Daoy (cell line): ENCODE measurements at regions not wholly inside any gene's neighbourhood (a gene's known extent, or its start where the extent isn't known, plus 50 kb on each side); places are given as distances from the start of the nearest gene placed in this dataset.
"Not testable (repeated sequence)": the region's sequence is repeated elsewhere in the genome, so short reads cannot be mapped to it uniquely, and the experiment has no call there.

Experiments used
- DNase-seq: peaks from one replicate; pipeline ENCODE4 v3.0.0-alpha.2; 2015; ENCODE audit warnings: low read depth

GRCh38 chrX:4118666-4119530, 405.4 kb upstream of the PRKX start:
- DNase-seq, result no peak

GRCh38 chrX:4110964-4111363, 397.5 kb upstream of the PRKX start:
- DNase-seq, result no peak

- no peak for DNase-seq
Observed at GRCh38 chrX:4094926-4095325, 381.5 kb upstream of the PRKX start.

- no peak for DNase-seq
Observed at GRCh38 chrX:4091046-4091760, 377.8 kb upstream of the PRKX start.

GRCh38 chrX:4059893-4060292, 346.4 kb upstream of the PRKX start:
- no peak for DNase-seq

- no peak for DNase-seq
Observed at GRCh38 chrX:4043951-4044350, 330.5 kb upstream of the PRKX start.

- no peak for DNase-seq
Observed at GRCh38 chrX:4035874-4036273, 322.4 kb upstream of the PRKX start.

- no peak for DNase-seq
Observed at GRCh38 chrX:4028151-4028550, 314.7 kb upstream of the PRKX start.

GRCh38 chrX:4005281-4005680, 291.8 kb upstream of the PRKX start:
- no peak for DNase-seq

- no peak for DNase-seq
Observed at GRCh38 chrX:4004822-4005221, 291.4 kb upstream of the PRKX start.

GRCh38 chrX:3994315-3994714, 280.9 kb upstream of the PRKX start:
- DNase-seq, result no peak

- no peak for DNase-seq
Observed at GRCh38 chrX:3990569-3990968, 277.1 kb upstream of the PRKX start.

- not testable (repeated sequence) for DNase-seq
Observed at GRCh38 chrX:3972104-3972858, 258.8 kb upstream of the PRKX start.

GRCh38 chrX:3968749-3969148, 255.3 kb upstream of the PRKX start:
- DNase-seq, result no peak

GRCh38 chrX:3963980-3964379, 250.5 kb upstream of the PRKX start:
- no peak for DNase-seq

GRCh38 chrX:3962511-3963311, 249.3 kb upstream of the PRKX start:
- DNase-seq, result no peak

GRCh38 chrX:3960952-3961351, 247.5 kb upstream of the PRKX start:
- DNase-seq, result no peak

- no peak for DNase-seq
Observed at GRCh38 chrX:3951859-3952258, 238.4 kb upstream of the PRKX start.

- DNase-seq, result no peak
Observed at GRCh38 chrX:3950373-3950772, 236.9 kb upstream of the PRKX start.

GRCh38 chrX:3943965-3944364, 230.5 kb upstream of the PRKX start:
- no peak for DNase-seq

- DNase-seq, result no peak
Observed at GRCh38 chrX:3940000-3940610, 226.7 kb upstream of the PRKX start.
